ENCODE measurements at regions not wholly inside any gene's neighbourhood (a gene's known extent, or its start where the extent isn't known, plus 50 kb on each side); places are given as distances from the start of the nearest gene placed in this dataset.

DNA sequence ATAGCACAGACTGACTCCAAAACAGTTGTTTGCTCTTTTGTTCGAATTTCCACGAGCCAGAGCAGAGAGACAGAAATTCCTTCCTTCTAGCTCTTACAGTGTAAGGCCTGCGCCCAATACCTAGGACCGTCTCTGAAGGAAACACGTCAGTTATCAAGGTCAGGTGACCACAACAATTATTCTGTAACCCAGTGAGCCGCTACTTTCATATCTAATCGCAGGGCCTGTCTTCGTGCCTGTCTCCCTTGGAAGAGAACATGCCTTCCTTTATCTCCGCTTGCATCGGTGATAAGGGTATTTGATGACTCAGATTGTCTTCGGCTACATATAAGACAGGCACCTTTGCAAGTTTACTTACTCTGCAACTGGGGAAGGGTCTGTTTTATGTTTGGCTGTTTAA, 288.0 kb downstream of the MAF start:
- TF ChIP-seq POLR2A (IDR thresholded peaks at IDR 0.05): no peak
- TF ChIP-seq, protein P1, sequence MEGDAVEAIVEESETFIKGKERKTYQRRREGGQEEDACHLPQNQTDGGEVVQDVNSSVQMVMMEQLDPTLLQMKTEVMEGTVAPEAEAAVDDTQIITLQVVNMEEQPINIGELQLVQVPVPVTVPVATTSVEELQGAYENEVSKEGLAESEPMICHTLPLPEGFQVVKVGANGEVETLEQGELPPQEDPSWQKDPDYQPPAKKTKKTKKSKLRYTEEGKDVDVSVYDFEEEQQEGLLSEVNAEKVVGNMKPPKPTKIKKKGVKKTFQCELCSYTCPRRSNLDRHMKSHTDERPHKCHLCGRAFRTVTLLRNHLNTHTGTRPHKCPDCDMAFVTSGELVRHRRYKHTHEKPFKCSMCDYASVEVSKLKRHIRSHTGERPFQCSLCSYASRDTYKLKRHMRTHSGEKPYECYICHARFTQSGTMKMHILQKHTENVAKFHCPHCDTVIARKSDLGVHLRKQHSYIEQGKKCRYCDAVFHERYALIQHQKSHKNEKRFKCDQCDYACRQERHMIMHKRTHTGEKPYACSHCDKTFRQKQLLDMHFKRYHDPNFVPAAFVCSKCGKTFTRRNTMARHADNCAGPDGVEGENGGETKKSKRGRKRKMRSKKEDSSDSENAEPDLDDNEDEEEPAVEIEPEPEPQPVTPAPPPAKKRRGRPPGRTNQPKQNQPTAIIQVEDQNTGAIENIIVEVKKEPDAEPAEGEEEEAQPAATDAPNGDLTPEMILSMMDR (IDR thresholded peaks at IDR 0.05): no peak

Measured in tibial nerve (tissue), 3 donors.